ENCODE measurements at regions not wholly inside any gene's neighbourhood (a gene's known extent, or its start where the extent isn't known, plus 50 kb on each side); places are given as distances from the start of the nearest gene placed in this dataset.

DNA sequence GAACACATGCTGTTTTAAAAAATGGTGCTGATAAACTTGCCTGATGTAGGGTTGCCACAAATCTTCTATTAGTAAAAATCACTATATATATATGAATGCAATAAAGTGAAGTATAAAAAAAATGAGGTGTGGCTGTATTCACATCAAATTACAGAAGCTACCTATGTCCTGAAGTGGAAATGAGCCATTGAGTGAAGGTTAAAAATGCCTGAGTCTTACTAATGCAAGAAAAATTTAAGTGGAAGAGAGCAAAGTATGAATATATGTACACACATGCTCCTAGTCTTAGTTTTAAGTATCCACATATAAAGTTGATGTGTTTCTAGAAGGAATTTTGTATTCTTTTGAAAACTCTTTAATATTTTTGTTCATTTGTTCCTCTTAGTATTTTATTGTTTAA lies 808.3 kb upstream of the MAN1A1 start:
- Histone ChIP-seq H3K36me3 (ENCODE audit: control insufficient read depth in 2 of 3, insufficient read depth in 3 of 3, low read length in 3 of 3) (no peaks in the 10 kb centered on the region), H3K9me3 (ENCODE audit: control insufficient read depth in 2 of 3, insufficient read depth in 1 of 3, low read length in 3 of 3) (no peaks in the 10 kb centered on the region), H3K27me3 (ENCODE audit: control insufficient read depth, insufficient read depth, low read length) (no peaks in the 10 kb centered on the region), H3K9ac (ENCODE audit: low read length in 3 of 3) (no peak overlapping the region), H3K4me3 (ENCODE audit: low read length in 3 of 3) (no peak overlapping the region), H3K27ac (ENCODE audit: low read depth in 2 of 2, low read length in 2 of 2) (no peak overlapping the region), H3K4me1 (ENCODE audit: control insufficient read depth in 2 of 3, insufficient read depth in 2 of 3, low read depth in 1 of 3, low read length in 3 of 3) (no peaks in the 10 kb centered on the region)
- intact Hi-C loops (cut with DNase I), result no loop called here
- FAIRE-seq (no peak), DNase-seq (no peak)
- TF ChIP-seq, protein P1, sequence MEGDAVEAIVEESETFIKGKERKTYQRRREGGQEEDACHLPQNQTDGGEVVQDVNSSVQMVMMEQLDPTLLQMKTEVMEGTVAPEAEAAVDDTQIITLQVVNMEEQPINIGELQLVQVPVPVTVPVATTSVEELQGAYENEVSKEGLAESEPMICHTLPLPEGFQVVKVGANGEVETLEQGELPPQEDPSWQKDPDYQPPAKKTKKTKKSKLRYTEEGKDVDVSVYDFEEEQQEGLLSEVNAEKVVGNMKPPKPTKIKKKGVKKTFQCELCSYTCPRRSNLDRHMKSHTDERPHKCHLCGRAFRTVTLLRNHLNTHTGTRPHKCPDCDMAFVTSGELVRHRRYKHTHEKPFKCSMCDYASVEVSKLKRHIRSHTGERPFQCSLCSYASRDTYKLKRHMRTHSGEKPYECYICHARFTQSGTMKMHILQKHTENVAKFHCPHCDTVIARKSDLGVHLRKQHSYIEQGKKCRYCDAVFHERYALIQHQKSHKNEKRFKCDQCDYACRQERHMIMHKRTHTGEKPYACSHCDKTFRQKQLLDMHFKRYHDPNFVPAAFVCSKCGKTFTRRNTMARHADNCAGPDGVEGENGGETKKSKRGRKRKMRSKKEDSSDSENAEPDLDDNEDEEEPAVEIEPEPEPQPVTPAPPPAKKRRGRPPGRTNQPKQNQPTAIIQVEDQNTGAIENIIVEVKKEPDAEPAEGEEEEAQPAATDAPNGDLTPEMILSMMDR (IDR thresholded peaks at IDR 0.05; ENCODE audit: borderline replicate concordance, extremely low read depth, insufficient read depth), result no peak

DNA sequence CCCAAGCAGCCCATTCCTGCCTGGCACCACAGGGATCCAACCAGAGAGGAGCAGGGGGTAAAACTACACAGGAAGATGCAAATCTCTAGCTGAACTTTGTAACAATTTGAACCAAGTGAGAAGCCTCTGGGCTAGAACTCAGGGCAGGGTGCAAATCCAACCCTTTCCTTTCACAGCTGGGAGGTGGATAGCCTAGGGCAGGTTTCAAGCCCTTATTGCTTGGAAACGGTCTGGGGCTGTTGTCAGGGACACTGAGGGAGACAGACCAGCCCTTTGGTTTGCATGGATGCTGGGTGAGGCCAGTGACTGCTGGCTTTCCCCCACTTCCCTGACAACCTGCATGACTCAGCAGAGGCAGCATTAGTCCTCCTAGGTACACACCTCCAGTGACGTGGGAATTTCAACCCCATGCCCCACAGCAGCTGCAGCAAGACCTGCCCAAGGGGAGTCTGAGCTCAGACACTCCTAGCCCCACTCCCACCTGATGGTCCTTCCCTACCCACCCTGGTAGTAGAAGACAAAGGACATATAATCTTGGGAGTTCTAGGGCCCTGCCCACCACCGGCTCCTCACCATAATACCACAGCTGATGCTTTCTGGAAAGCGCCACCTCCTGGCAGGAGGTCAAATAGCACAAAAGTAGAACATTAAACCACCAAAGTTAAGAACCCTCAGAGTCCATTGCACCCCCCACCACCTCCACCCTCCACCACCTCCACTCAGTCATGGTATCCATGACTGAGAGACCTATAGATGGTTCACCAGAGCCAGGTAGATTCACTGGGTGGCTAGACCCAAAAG lies 797.7 kb upstream of the MAN1A1 start:
- intact Hi-C loops (cut with DNase I), result no loop called here
- no peak overlapping the region for H3K27ac ChIP-seq (ENCODE audit: low read depth in 2 of 2, low read length in 2 of 2)
- no peak overlapping the region for H3K9ac ChIP-seq (ENCODE audit: low read length in 3 of 3)
- FAIRE-seq (no peak), DNase-seq (no peak)
- no peak overlapping the region for H3K4me3 ChIP-seq (ENCODE audit: low read length in 3 of 3)
- H3K9me3 ChIP-seq (ENCODE audit: control insufficient read depth in 2 of 3, insufficient read depth in 1 of 3, low read length in 3 of 3), result no peaks in the 10 kb centered on the region
- no peaks in the 10 kb centered on the region for H3K4me1 ChIP-seq (ENCODE audit: control insufficient read depth in 2 of 3, insufficient read depth in 2 of 3, low read depth in 1 of 3, low read length in 3 of 3)
- H3K36me3 ChIP-seq (ENCODE audit: control insufficient read depth in 2 of 3, insufficient read depth in 3 of 3, low read length in 3 of 3), result no peaks in the 10 kb centered on the region
- TF ChIP-seq, protein P1 (IDR thresholded peaks at IDR 0.05; ENCODE audit: borderline replicate concordance, extremely low read depth, insufficient read depth), result no peak
- no peaks in the 10 kb centered on the region for H3K27me3 ChIP-seq (ENCODE audit: control insufficient read depth, insufficient read depth, low read length)

DNA sequence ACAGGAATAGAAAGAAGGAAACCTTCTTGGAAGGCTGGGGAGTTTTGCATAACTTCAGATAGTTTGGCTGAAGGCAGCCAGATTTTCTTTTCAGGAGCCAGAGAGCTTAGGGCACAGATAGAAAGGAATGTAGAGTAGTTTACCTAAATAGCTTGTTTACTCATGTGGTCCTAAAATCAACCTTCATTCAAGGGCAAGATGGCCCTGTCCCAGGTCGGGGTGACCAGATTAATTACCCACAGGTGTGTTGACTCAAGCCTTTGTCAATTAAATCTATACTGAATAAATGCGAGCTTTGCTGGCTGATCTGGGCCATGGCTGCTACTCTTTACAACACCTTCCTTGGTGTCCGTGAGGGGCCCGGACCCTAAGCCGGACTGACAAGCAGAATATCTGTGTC lies 792.0 kb upstream of the MAN1A1 start:
- Histone ChIP-seq H3K27me3 (ENCODE audit: control insufficient read depth, insufficient read depth, low read length) (no peaks in the 10 kb centered on the region), H3K4me3 (ENCODE audit: low read length in 3 of 3) (no peak overlapping the region), H3K27ac (ENCODE audit: low read depth in 2 of 2, low read length in 2 of 2) (no peak overlapping the region), H3K36me3 (ENCODE audit: control insufficient read depth in 2 of 3, insufficient read depth in 3 of 3, low read length in 3 of 3) (no peaks in the 10 kb centered on the region), H3K9me3 (ENCODE audit: control insufficient read depth in 2 of 3, insufficient read depth in 1 of 3, low read length in 3 of 3) (no peaks in the 10 kb centered on the region), H3K4me1 (ENCODE audit: control insufficient read depth in 2 of 3, insufficient read depth in 2 of 3, low read depth in 1 of 3, low read length in 3 of 3) (no peaks in the 10 kb centered on the region), H3K9ac (ENCODE audit: low read length in 3 of 3) (no peak overlapping the region)
- TF ChIP-seq, protein P1 (IDR thresholded peaks at IDR 0.05; ENCODE audit: borderline replicate concordance, extremely low read depth, insufficient read depth), result no peak
- intact Hi-C loops (cut with DNase I), result no loop called here
- DNase-seq (no peak), FAIRE-seq (no peak)

All from kidney (tissue), 13 donors.